ENCODE measurements at regions not wholly inside any gene's neighbourhood (a gene's known extent, or its start where the extent isn't known, plus 50 kb on each side); places are given as distances from the start of the nearest gene placed in this dataset.

DNA sequence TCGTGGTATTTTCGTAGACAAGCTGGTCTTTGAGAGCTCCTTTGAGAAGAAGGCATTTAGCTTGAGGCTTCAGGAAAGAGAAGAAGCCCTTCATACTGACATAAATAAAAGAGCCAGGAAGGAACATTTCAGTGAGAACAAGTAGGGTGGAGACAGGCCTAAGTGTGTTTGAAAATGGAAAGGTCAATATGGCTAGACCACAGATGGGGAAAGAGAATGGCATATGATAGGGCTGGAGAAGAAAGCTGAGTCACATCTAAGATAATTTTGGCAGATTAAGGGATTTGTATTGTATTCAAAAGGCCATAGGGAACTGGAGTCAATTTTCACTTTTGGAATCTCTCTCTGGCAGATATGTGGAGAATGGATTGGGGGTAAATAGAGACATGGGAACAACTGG, 374.9 kb downstream of the TMEM38B start:
- H3K4me1 ChIP-seq (ENCODE audit: low read depth), result no peaks in the 10 kb centered on the region
- no peaks in the 10 kb centered on the region for H3K36me3 ChIP-seq (ENCODE audit: low read depth)
- intact Hi-C loops (cut with DNase I, micrococcal nuclease), result no loop called here

DNA sequence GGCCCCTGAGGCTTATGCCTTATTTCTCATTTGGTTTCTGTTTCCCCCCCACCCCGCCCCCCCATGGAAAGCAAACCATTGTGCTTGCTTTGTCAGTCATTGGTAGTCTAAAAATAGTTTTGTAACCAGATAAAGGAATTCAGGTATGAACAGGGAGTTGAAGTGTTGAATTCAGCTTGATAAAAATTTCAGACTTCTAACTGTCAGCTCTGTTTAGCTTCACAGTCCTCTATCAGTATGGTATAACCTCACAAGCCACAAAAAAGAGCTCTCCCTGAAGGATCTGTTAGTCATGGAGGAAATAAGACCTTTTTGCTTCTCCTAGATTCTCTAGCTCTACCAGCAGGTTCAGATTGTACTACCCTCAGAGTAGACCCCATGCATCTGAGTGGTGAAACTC, 378.1 kb downstream of the TMEM38B start:
- no peaks in the 10 kb centered on the region for H3K9me3 ChIP-seq
- H3K4me3 ChIP-seq, result no peak overlapping the region
- no peak for ATAC-seq
- TF ChIP-seq, protein P1, sequence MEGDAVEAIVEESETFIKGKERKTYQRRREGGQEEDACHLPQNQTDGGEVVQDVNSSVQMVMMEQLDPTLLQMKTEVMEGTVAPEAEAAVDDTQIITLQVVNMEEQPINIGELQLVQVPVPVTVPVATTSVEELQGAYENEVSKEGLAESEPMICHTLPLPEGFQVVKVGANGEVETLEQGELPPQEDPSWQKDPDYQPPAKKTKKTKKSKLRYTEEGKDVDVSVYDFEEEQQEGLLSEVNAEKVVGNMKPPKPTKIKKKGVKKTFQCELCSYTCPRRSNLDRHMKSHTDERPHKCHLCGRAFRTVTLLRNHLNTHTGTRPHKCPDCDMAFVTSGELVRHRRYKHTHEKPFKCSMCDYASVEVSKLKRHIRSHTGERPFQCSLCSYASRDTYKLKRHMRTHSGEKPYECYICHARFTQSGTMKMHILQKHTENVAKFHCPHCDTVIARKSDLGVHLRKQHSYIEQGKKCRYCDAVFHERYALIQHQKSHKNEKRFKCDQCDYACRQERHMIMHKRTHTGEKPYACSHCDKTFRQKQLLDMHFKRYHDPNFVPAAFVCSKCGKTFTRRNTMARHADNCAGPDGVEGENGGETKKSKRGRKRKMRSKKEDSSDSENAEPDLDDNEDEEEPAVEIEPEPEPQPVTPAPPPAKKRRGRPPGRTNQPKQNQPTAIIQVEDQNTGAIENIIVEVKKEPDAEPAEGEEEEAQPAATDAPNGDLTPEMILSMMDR (IDR thresholded peaks at IDR 0.05), result no peak
- DNase-seq, result no peak
- intact Hi-C loops (cut with DNase I, micrococcal nuclease), result no loop called here
- no peaks in the 10 kb centered on the region for H3K4me1 ChIP-seq (ENCODE audit: low read depth)
- H3K36me3 ChIP-seq (ENCODE audit: low read depth), result no peaks in the 10 kb centered on the region

More for the DNA sequence above, 374.9 kb downstream of the TMEM38B start:
- Histone ChIP-seq H3K9me3 (no peaks in the 10 kb centered on the region), H3K4me3 (no peak overlapping the region)
- TF ChIP-seq, protein P1 (IDR thresholded peaks at IDR 0.05), result no peak
- no peak for DNase-seq
- ATAC-seq, result no peak

DNA sequence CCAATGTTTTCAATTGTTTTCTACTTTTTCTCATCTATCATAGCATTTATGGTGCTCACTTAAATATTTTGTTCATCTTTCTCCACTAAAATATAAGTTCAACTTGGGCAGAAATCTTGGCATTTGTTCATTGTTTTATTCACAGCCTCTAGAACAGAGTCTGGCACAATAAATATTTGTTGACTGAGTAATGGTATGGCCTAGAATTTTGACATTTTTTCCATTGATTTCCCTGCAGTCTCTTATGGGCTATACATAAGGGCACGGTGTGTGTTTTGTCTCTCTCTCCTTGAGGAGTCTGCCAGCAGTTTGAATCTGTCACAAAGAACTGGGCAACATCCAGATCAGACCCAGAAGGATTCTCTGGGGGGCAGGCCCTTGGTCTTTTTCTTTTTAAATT, 379.7 kb downstream of the TMEM38B start:
- Histone ChIP-seq H3K36me3 (ENCODE audit: low read depth) (no peaks in the 10 kb centered on the region), H3K4me1 (ENCODE audit: low read depth) (no peaks in the 10 kb centered on the region), H3K4me3 (no peak overlapping the region), H3K9me3 (no peaks in the 10 kb centered on the region)
- intact Hi-C loops (cut with DNase I, micrococcal nuclease), result no loop called here
- ATAC-seq (no peak), DNase-seq (no peak)
- TF ChIP-seq, protein P1 (IDR thresholded peaks at IDR 0.05), result no peak

DNA sequence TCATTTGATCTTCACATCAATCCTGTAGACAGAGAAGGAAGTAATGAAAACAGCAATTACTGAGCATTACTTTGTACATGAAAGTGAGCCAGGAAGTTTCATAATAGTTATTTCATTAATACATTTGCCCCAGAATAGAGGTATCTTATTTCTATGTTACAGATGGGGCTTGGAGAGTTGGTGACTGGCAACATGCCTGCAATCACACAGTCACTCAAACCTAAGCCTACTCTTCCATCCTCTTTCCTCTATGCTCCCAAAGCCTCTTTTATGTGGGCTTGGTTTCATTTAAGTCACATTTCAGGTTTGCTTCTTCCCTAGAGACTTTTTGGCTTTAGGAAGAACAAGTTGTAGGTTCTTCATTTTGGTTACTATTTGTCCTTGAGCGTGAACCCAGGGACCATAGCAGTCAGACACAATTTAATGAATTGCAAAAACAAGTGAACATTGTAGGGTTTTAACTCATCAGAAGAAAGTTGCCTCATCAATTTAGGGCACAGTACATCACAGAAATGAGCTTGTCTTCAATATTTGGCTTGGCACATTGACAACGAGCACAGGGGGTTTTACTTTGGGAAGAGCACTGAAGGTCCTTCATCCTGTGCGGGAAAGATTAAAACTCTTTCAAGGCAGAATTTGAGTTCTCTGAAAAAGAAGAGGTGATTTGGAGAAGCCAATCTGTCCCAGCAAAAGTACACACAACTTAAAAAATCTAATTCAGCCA, 381.1 kb downstream of the TMEM38B start:
- ATAC-seq, result no peak
- TF ChIP-seq, protein P1 (IDR thresholded peaks at IDR 0.05), result no peak
- H3K36me3 ChIP-seq (ENCODE audit: low read depth), result no peaks in the 10 kb centered on the region
- no peak for DNase-seq
- H3K9me3 ChIP-seq, result no peaks in the 10 kb centered on the region
- no peaks in the 10 kb centered on the region for H3K4me1 ChIP-seq (ENCODE audit: low read depth)
- no peak overlapping the region for H3K4me3 ChIP-seq
- intact Hi-C loops (cut with DNase I, micrococcal nuclease), result no loop called here

DNA sequence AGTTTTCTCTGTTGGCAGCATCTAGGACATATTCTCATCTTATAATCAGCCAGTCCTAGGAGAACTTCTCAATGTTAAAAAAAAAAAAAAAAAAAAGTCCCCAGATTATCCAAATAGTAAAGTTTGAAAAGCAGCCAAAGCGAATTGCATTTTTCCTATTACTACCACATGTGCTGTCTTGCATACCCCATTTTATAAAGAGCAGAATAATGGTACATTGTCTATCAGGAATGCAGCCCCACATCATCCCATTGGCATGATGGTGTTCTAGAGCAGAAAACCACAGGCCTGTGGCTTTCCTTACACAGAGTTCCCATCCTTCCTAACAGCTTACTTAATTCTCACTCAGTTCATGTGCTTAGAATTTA, 381.6 kb downstream of the TMEM38B start:
- ATAC-seq (no peak), DNase-seq (no peak)
- H3K4me1 ChIP-seq (ENCODE audit: low read depth), result no peaks in the 10 kb centered on the region
- H3K36me3 ChIP-seq (ENCODE audit: low read depth), result no peaks in the 10 kb centered on the region
- no peak overlapping the region for H3K4me3 ChIP-seq
- intact Hi-C loops (cut with DNase I, micrococcal nuclease), result no loop called here
- TF ChIP-seq, protein P1 (IDR thresholded peaks at IDR 0.05), result no peak
- no peaks in the 10 kb centered on the region for H3K9me3 ChIP-seq

DNA sequence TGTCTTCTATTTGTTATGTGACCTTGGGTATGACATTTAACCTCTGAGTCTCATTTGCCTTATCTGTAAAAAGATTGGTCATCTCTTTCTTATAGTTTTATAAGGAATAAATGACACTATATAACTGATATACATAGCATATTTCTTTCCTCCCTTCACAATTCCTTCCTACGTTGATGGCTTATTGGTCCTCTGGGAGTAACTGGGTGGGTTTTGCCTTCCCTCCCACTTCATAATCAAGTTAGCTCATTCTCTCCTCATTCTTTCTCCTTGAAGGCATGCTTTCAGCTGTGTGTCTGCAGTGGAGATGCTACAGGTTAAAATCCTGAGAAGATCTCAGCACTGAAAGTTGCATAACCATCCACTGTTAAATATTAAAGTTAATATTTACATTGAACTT, 382.4 kb downstream of the TMEM38B start:
- intact Hi-C loops (cut with DNase I, micrococcal nuclease), result no loop called here
- TF ChIP-seq, protein P1 (IDR thresholded peaks at IDR 0.05), result no peak
- no peaks in the 10 kb centered on the region for H3K36me3 ChIP-seq (ENCODE audit: low read depth)
- ATAC-seq, result no peak
- H3K9me3 ChIP-seq, result no peaks in the 10 kb centered on the region
- no peaks in the 10 kb centered on the region for H3K4me1 ChIP-seq (ENCODE audit: low read depth)
- no peak overlapping the region for H3K4me3 ChIP-seq
- DNase-seq, result no peak
